ENCODE measurements at regions not wholly inside any gene's neighbourhood (a gene's known extent, or its start where the extent isn't known, plus 50 kb on each side); places are given as distances from the start of the nearest gene placed in this dataset.

DNA sequence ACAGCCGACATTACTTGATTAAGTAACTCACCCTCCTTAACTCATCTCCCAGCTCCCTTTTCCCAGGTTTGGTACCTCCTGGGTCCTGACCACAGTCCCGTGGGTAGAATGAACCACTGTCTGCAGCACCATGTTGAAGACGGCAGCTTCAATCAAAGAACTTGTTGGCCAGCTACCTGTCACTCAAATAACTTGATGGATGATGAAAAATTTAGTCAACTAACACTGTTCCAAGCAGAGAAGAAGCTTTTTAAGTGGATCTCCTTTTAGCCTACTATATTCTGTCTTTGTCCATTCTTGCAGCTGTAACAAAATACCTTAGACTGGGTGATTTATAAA, 138.4 kb upstream of the F3 start:
- no peak for TF ChIP-seq TAF1 (IDR thresholded peaks at IDR 0.05; ENCODE audit: borderline replicate concordance, insufficient read depth, low read length)
- no peak for TF ChIP-seq FOXP2 (optimal IDR thresholded peaks at IDR 0.05; ENCODE audit: borderline replicate concordance, extremely low read depth, extremely low read length, insufficient read depth)
- no peak for TF ChIP-seq SIN3A (IDR thresholded peaks at IDR 0.05; ENCODE audit: borderline replicate concordance, insufficient read depth, low read length)
- no peak for TF ChIP-seq POLR2AphosphoS5 (IDR thresholded peaks at IDR 0.05; ENCODE audit: low read depth, low read length)
- TF ChIP-seq, protein P1, sequence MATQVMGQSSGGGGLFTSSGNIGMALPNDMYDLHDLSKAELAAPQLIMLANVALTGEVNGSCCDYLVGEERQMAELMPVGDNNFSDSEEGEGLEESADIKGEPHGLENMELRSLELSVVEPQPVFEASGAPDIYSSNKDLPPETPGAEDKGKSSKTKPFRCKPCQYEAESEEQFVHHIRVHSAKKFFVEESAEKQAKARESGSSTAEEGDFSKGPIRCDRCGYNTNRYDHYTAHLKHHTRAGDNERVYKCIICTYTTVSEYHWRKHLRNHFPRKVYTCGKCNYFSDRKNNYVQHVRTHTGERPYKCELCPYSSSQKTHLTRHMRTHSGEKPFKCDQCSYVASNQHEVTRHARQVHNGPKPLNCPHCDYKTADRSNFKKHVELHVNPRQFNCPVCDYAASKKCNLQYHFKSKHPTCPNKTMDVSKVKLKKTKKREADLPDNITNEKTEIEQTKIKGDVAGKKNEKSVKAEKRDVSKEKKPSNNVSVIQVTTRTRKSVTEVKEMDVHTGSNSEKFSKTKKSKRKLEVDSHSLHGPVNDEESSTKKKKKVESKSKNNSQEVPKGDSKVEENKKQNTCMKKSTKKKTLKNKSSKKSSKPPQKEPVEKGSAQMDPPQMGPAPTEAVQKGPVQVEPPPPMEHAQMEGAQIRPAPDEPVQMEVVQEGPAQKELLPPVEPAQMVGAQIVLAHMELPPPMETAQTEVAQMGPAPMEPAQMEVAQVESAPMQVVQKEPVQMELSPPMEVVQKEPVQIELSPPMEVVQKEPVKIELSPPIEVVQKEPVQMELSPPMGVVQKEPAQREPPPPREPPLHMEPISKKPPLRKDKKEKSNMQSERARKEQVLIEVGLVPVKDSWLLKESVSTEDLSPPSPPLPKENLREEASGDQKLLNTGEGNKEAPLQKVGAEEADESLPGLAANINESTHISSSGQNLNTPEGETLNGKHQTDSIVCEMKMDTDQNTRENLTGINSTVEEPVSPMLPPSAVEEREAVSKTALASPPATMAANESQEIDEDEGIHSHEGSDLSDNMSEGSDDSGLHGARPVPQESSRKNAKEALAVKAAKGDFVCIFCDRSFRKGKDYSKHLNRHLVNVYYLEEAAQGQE (IDR thresholded peaks at IDR 0.05; ENCODE audit: insufficient read depth in 1 of 2, low read depth in 2 of 2, low read length in 2 of 2): no peak

DNA sequence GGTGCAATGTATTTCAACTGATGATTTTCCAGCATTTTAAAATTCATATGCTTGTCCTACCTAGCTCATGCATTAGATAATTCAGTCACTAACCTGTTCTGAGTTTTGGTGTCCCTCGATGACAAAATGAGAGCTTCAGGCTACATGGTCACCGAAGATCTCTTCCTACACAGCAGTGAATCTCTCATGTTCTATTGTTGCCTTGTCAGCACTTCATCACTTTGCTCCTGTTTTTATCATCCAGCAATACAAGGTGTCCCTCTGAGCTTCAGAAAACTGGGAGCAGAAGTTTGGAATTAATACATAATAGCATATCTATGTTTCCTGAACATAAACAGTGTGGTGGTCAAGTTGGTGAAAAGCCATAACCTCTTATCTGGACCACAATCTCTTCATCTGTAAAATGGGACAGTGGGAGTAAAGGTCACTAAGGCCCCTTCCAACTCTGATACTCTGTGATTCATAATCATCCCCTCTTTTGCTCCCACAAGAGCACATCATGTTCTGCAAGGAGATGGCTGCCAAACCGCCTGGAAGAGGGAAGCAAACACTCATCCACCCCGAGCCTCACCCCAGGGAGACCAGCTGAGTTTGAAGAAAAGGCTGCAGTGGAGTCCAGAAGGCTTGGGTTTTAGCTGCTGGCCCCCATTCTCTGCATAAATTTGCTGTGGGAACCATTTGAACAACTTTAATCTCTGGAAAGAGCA, 137.9 kb upstream of the F3 start:
- TF ChIP-seq SIN3A (IDR thresholded peaks at IDR 0.05; ENCODE audit: borderline replicate concordance, insufficient read depth, low read length) (no peak), TAF1 (IDR thresholded peaks at IDR 0.05; ENCODE audit: borderline replicate concordance, insufficient read depth, low read length) (no peak), FOXP2 (optimal IDR thresholded peaks at IDR 0.05; ENCODE audit: borderline replicate concordance, extremely low read depth, extremely low read length, insufficient read depth) (no peak), POLR2AphosphoS5 (IDR thresholded peaks at IDR 0.05; ENCODE audit: low read depth, low read length) (no peak)
- TF ChIP-seq, protein P1 (IDR thresholded peaks at IDR 0.05; ENCODE audit: insufficient read depth in 1 of 2, low read depth in 2 of 2, low read length in 2 of 2): no peak

DNA sequence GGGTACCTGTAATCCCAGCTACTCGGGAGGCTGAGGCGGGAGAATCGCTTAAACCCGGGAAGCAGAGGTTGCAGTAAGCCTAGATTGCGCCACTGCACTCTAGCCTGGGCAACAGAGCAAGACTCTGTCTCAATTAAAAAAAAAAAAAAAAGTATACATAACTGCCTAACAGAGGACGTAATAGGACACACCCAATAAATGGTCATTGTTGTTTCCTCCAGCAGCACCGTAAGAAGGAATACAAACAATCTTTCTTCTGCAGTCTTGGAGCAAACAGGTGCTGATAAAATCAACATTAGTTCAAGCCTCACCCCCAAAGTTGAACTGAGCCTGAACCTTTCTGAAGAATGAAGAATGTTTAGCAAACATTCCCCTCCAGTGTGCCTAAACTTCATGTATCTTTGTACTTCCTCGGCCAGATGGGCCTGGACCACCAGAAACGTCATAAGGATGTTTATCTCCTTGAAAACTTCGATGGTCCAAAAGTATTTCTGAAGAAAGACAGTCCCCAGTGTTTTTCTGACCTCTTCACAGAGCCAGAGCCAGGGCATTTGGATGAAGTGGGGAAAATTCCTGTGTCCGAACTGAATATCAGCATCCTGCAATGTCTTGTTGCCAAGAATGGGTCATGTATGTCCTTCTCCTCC, 136.8 kb upstream of the F3 start:
- TF ChIP-seq TAF1 (IDR thresholded peaks at IDR 0.05; ENCODE audit: borderline replicate concordance, insufficient read depth, low read length) (no peak), FOXP2 (optimal IDR thresholded peaks at IDR 0.05; ENCODE audit: borderline replicate concordance, extremely low read depth, extremely low read length, insufficient read depth) (no peak), POLR2AphosphoS5 (IDR thresholded peaks at IDR 0.05; ENCODE audit: low read depth, low read length) (no peak)
- TF ChIP-seq, protein P1 (IDR thresholded peaks at IDR 0.05; ENCODE audit: insufficient read depth in 1 of 2, low read depth in 2 of 2, low read length in 2 of 2): no peak

DNA sequence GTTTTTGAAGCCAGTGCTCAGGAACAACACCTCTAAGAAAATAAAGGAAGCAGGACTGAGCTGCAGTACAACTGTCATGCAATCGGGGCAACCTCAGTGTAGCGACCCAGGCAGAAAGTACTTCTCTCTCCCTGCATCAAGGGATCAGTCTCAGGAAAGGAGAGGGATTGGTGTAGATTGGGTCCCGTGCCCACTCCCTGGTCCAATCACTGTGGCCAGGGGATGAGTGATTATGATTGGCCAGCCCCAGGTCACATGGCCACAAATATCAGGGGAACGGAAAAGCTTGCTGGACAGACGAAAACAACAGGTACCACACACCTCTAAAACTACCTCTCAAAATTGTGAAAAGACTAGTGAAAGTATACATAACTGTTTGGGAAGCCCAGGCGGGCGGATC, 136.2 kb upstream of the F3 start:
- TF ChIP-seq, protein P1 (IDR thresholded peaks at IDR 0.05; ENCODE audit: insufficient read depth in 1 of 2, low read depth in 2 of 2, low read length in 2 of 2): no peak
- TF ChIP-seq POLR2AphosphoS5 (IDR thresholded peaks at IDR 0.05; ENCODE audit: low read depth, low read length): no peak
- no peak for TF ChIP-seq TAF1 (IDR thresholded peaks at IDR 0.05; ENCODE audit: borderline replicate concordance, insufficient read depth, low read length)
- no peak for TF ChIP-seq FOXP2 (optimal IDR thresholded peaks at IDR 0.05; ENCODE audit: borderline replicate concordance, extremely low read depth, extremely low read length, insufficient read depth)
- no peak for TF ChIP-seq SIN3A (IDR thresholded peaks at IDR 0.05; ENCODE audit: borderline replicate concordance, insufficient read depth, low read length)
